ENCODE measurements at regions not wholly inside any gene's neighbourhood (a gene's known extent, or its start where the extent isn't known, plus 50 kb on each side); places are given as distances from the start of the nearest gene placed in this dataset.

- intact Hi-C loops (cut with micrococcal nuclease; ENCODE audit: unreplicated experiment) (no loop called here), in situ Hi-C loops (cut with MboI) (no loop called here)
- H3K4me2 ChIP-seq (ENCODE audit: control insufficient read depth, insufficient read depth): no peak overlapping the region
- no TSS peak for BruUV-seq (replicated peaks)
- H4K20me1 ChIP-seq (ENCODE audit: control insufficient read depth, insufficient read depth): no peaks in the 10 kb centered on the region
- CTCF ChIA-PET: no interaction called here
- no peak for FAIRE-seq
- WGBS (ENCODE audit: insufficient coverage, insufficient replicate concordance, low lambda C conversion rate, missing lambda C conversion rate): 11% methylated on average over 2 of the region's 2 CpGs
- no peak for ATAC-seq
- H3K36me3 ChIP-seq (ENCODE audit: control insufficient read depth in 2 of 2, insufficient read depth in 2 of 2, low read length in 1 of 2): no peaks in the 10 kb centered on the region
- RAD21 ChIA-PET (ENCODE audit: unreplicated experiment): no interaction called here
- H3K4me1 ChIP-seq (ENCODE audit: control insufficient read depth, insufficient read depth, low read length): no peaks in the 10 kb centered on the region
- SMC1A ChIA-PET (ENCODE audit: uncharacterized antibody, unreplicated experiment): no interaction called here
- H3K27me3 ChIP-seq (replicated peaks in 1 of 2; ENCODE audit: control insufficient read depth in 2 of 2, insufficient read depth in 2 of 2, low read length in 1 of 2): no peaks in the 10 kb centered on the region
- H3K9me3 ChIP-seq (replicated peaks; ENCODE audit: control insufficient read depth, insufficient read depth, low read length): no peaks in the 10 kb centered on the region
- no peak overlapping the region for H3K4me3 ChIP-seq
- no peak overlapping the region for H3K9ac ChIP-seq (ENCODE audit: control insufficient read depth, insufficient read depth, low read length)
- no peak overlapping the region for H2AFZ ChIP-seq (ENCODE audit: control insufficient read depth, low read depth, low read length)
- DNase-seq (ENCODE audit: low read depth, low spot score): no peak
- H3K79me2 ChIP-seq (ENCODE audit: control insufficient read depth, insufficient read depth, low read length): no peaks in the 10 kb centered on the region
- POLR2A ChIA-PET: no interaction called here
- TF ChIP-seq TBL1XR1 (IDR thresholded peaks at IDR 0.05; ENCODE audit: low read depth, low read length): no peak
- no peak for TF ChIP-seq HDAC6 (IDR thresholded peaks at IDR 0.05; ENCODE audit: unreplicated experiment)
- H3K27ac ChIP-seq (ENCODE audit: control insufficient read depth, insufficient read depth): no peak overlapping the region
Measured at GRCh38 chr7:110050785-110051184, 1040.1 kb upstream of the LRRN3 start.

GRCh38 chr7:110051372-110051771 is 1039.6 kb upstream of the LRRN3 start:
- SMC1A ChIA-PET (ENCODE audit: uncharacterized antibody, unreplicated experiment): no interaction called here
- Histone ChIP-seq H3K79me2 (ENCODE audit: control insufficient read depth, insufficient read depth, low read length) (no peaks in the 10 kb centered on the region), H3K27me3 (replicated peaks in 1 of 2; ENCODE audit: control insufficient read depth in 2 of 2, insufficient read depth in 2 of 2, low read length in 1 of 2) (no peaks in the 10 kb centered on the region), H3K36me3 (ENCODE audit: control insufficient read depth in 2 of 2, insufficient read depth in 2 of 2, low read length in 1 of 2) (no peaks in the 10 kb centered on the region), H4K20me1 (ENCODE audit: control insufficient read depth, insufficient read depth) (no peaks in the 10 kb centered on the region), H3K4me1 (ENCODE audit: control insufficient read depth, insufficient read depth, low read length) (no peaks in the 10 kb centered on the region), H3K9ac (ENCODE audit: control insufficient read depth, insufficient read depth, low read length) (no peak overlapping the region), H2AFZ (ENCODE audit: control insufficient read depth, low read depth, low read length) (no peak overlapping the region), H3K9me3 (replicated peaks; ENCODE audit: control insufficient read depth, insufficient read depth, low read length) (no peaks in the 10 kb centered on the region), H3K4me3 (no peak overlapping the region), H3K27ac (ENCODE audit: control insufficient read depth, insufficient read depth) (no peak overlapping the region), H3K4me2 (ENCODE audit: control insufficient read depth, insufficient read depth) (no peak overlapping the region)
- RAD21 ChIA-PET (ENCODE audit: unreplicated experiment): no interaction called here
- no peak for FAIRE-seq
- in situ Hi-C loops (cut with MboI): no loop called here
- intact Hi-C loops (cut with micrococcal nuclease; ENCODE audit: unreplicated experiment): no loop called here
- CTCF ChIA-PET: no interaction called here
- POLR2A ChIA-PET: no interaction called here
- no peak for ATAC-seq
- DNase-seq (ENCODE audit: low read depth, low spot score): no peak
- 0% methylated on average over 2 of the region's 2 CpGs for WGBS (ENCODE audit: insufficient coverage, insufficient replicate concordance, low lambda C conversion rate, missing lambda C conversion rate)
- BruUV-seq (replicated peaks): no TSS peak
- no peak for TF ChIP-seq SMARCA5 (IDR thresholded peaks at IDR 0.05)
- TF ChIP-seq ZNF24 (IDR thresholded peaks at IDR 0.05): no peak
- no peak for TF ChIP-seq CUX1 (IDR thresholded peaks at IDR 0.05; ENCODE audit: insufficient replicate concordance, low read depth, low read length)
- TF ChIP-seq RBBP5 (conservative IDR thresholded peaks at IDR 0.05): no peak
- TF ChIP-seq FOXM1 (IDR thresholded peaks at IDR 0.05; ENCODE audit: low read depth, low read length): no peak
- no peak for TF ChIP-seq MYB (IDR thresholded peaks at IDR 0.05; ENCODE audit: borderline replicate concordance, low read depth, low read length)
- no peak for TF ChIP-seq ZNF687 (IDR thresholded peaks at IDR 0.05)
- no peak for TF ChIP-seq NR2C2 (IDR thresholded peaks at IDR 0.05; ENCODE audit: borderline replicate concordance, control insufficient read depth, insufficient read length, low read depth)
- no peak for TF ChIP-seq TCF7 (IDR thresholded peaks at IDR 0.05; ENCODE audit: borderline replicate concordance)
